ENCODE measurements at regions not wholly inside any gene's neighbourhood (a gene's known extent, or its start where the extent isn't known, plus 50 kb on each side); places are given as distances from the start of the nearest gene placed in this dataset.

- TF ChIP-seq ZBED1 (IDR thresholded peaks at IDR 0.05; ENCODE audit: borderline replicate concordance) = no peak
- TF ChIP-seq EZH2 (IDR thresholded peaks at IDR 0.05; ENCODE audit: borderline replicate concordance, control insufficient read depth, low read depth, low read length) = no peak
- TF ChIP-seq MXI1 (IDR thresholded peaks at IDR 0.05; ENCODE audit: low read depth, low read length) = no peak
- TF ChIP-seq TAF1 (IDR thresholded peaks at IDR 0.05; ENCODE audit: borderline replicate concordance, low read depth, low read length) = no peak
- no peak for TF ChIP-seq POLR2AphosphoS2 (IDR thresholded peaks at IDR 0.05; ENCODE audit: low read depth, low read length)
- no peak for TF ChIP-seq ZNF207 (IDR thresholded peaks at IDR 0.05; ENCODE audit: borderline replicate concordance)
- TF ChIP-seq ZNF622 (IDR thresholded peaks at IDR 0.05) = no peak
- TF ChIP-seq MYC (IDR thresholded peaks at IDR 0.05; ENCODE audit: insufficient read depth, insufficient read length, insufficient replicate concordance, low read length, severe bottlenecking) = no peak
- Histone ChIP-seq H3K79me2 (ENCODE audit: control insufficient read depth, insufficient read depth, low read length) (no peaks in the 10 kb centered on the region), H3K36me3 (ENCODE audit: control insufficient read depth in 2 of 2, insufficient read depth in 2 of 2, low read length in 1 of 2) (no peaks in the 10 kb centered on the region), H3K9ac (ENCODE audit: control insufficient read depth, insufficient read depth, low read length) (no peak overlapping the region), H2AFZ (ENCODE audit: control insufficient read depth, low read depth, low read length) (no peak overlapping the region), H3K27me3 (replicated peaks in 1 of 2; ENCODE audit: control insufficient read depth in 2 of 2, insufficient read depth in 2 of 2, low read length in 1 of 2) (peaks cover 0 to 1% of the 10 kb centered on the region in 2 experiments; a peak in 2 of 4 replicates), H3K4me2 (ENCODE audit: control insufficient read depth, insufficient read depth) (no peak overlapping the region), H4K20me1 (ENCODE audit: control insufficient read depth, insufficient read depth) (no peaks in the 10 kb centered on the region), H3K4me1 (ENCODE audit: control insufficient read depth, insufficient read depth, low read length) (no peaks in the 10 kb centered on the region), H3K27ac (ENCODE audit: control insufficient read depth, insufficient read depth) (no peak overlapping the region), H3K4me3 (no peak overlapping the region), H3K9me3 (replicated peaks; ENCODE audit: control insufficient read depth, insufficient read depth, low read length) (no peaks in the 10 kb centered on the region)
- SMC1A ChIA-PET (ENCODE audit: uncharacterized antibody, unreplicated experiment) = no interaction called here
- CTCF ChIA-PET = no interaction called here
- 42% methylated on average over 3 of the region's 3 CpGs for WGBS (ENCODE audit: insufficient coverage, insufficient replicate concordance, low lambda C conversion rate, missing lambda C conversion rate)
- in situ Hi-C loops (cut with MboI) (no loop called here), intact Hi-C loops (cut with micrococcal nuclease; ENCODE audit: unreplicated experiment) (no loop called here)
- ATAC-seq (no peak), FAIRE-seq (no peak), DNase-seq (ENCODE audit: low read depth, low spot score) (no peak)
- BruUV-seq (replicated peaks) = no TSS peak
- POLR2A ChIA-PET = no interaction called here
- RAD21 ChIA-PET (ENCODE audit: unreplicated experiment) = no interaction called here
Measured at GRCh38 chr2:71776227-71776626, 322.9 kb downstream of the DYSF start.

GRCh38 chr2:71773218-71773617, 319.9 kb downstream of the DYSF start:
- H3K27me3 ChIP-seq (replicated peaks in 1 of 2; ENCODE audit: control insufficient read depth in 2 of 2, insufficient read depth in 2 of 2, low read length in 1 of 2) = no peaks in the 10 kb centered on the region; a peak in 1 of 4 replicates
- POLR2A ChIA-PET = no interaction called here

More at GRCh38 chr2:71773218-71773617, 319.9 kb downstream of the DYSF start:
- no peak for DNase-seq (ENCODE audit: low read depth, low spot score)
- H3K27ac ChIP-seq (ENCODE audit: control insufficient read depth, insufficient read depth) = no peak overlapping the region
- H3K4me2 ChIP-seq (ENCODE audit: control insufficient read depth, insufficient read depth) = no peak overlapping the region
- no peak for TF ChIP-seq TAF1 (IDR thresholded peaks at IDR 0.05; ENCODE audit: borderline replicate concordance, low read depth, low read length)
- TF ChIP-seq BCL11A (IDR thresholded peaks at IDR 0.05; ENCODE audit: low read depth, low read length) = no peak
- no peak for TF ChIP-seq POU2F2 (IDR thresholded peaks at IDR 0.05; ENCODE audit: borderline replicate concordance, low read depth, low read length)
- TF ChIP-seq KLF5 (IDR thresholded peaks at IDR 0.05; ENCODE audit: partially characterized antibody) = no peak
- TF ChIP-seq TARDBP (IDR thresholded peaks at IDR 0.05; ENCODE audit: borderline replicate concordance) = no peak
- no peak overlapping the region for H3K9ac ChIP-seq (ENCODE audit: control insufficient read depth, insufficient read depth, low read length)
- in situ Hi-C loops (cut with MboI) (no loop called here), intact Hi-C loops (cut with micrococcal nuclease; ENCODE audit: unreplicated experiment) (no loop called here)
- no peak overlapping the region for H2AFZ ChIP-seq (ENCODE audit: control insufficient read depth, low read depth, low read length)
- H3K79me2 ChIP-seq (ENCODE audit: control insufficient read depth, insufficient read depth, low read length) = no peaks in the 10 kb centered on the region
- SMC1A ChIA-PET (ENCODE audit: uncharacterized antibody, unreplicated experiment) = no interaction called here
- H3K4me3 ChIP-seq = no peak overlapping the region
- no TSS peak for BruUV-seq (replicated peaks)
- no peaks in the 10 kb centered on the region for H3K9me3 ChIP-seq (replicated peaks; ENCODE audit: control insufficient read depth, insufficient read depth, low read length)
- CTCF ChIA-PET = no interaction called here
- no peak for FAIRE-seq
- ATAC-seq = no peak
- no peaks in the 10 kb centered on the region for H3K4me1 ChIP-seq (ENCODE audit: control insufficient read depth, insufficient read depth, low read length)
- RAD21 ChIA-PET (ENCODE audit: unreplicated experiment) = no interaction called here
- H4K20me1 ChIP-seq (ENCODE audit: control insufficient read depth, insufficient read depth) = no peaks in the 10 kb centered on the region
- no peaks in the 10 kb centered on the region for H3K36me3 ChIP-seq (ENCODE audit: control insufficient read depth in 2 of 2, insufficient read depth in 2 of 2, low read length in 1 of 2)
- WGBS (ENCODE audit: insufficient coverage, insufficient replicate concordance, low lambda C conversion rate, missing lambda C conversion rate) = 49% methylated on average over 3 of the region's 3 CpGs

All from GM12878 (cell line).